CD4-positive, alpha-beta T cell treated with Interferon alpha-2 for 1 hour (primary cell): ENCODE measurements at regions not wholly inside any gene's neighbourhood (a gene's known extent, or its start where the extent isn't known, plus 50 kb on each side); places are given as distances from the start of the nearest gene placed in this dataset.
A peak's percentile ranks its signal among the peaks of the same experiment; 100 is the strongest.
"Not testable (repeated sequence)": the region's sequence is repeated elsewhere in the genome, so short reads cannot be mapped to it uniquely, and the experiment has no call there.

Experiments used
- DNase-seq, 2 donors: peaks; one replicate each; pipeline ENCODE4 v3.0.0-alpha.2; 2020 to 2022

- DNase-seq, result no peak
Observed at GRCh38 chr3:88412346-88412745, 262.6 kb downstream of the C3orf38 start.

DNA sequence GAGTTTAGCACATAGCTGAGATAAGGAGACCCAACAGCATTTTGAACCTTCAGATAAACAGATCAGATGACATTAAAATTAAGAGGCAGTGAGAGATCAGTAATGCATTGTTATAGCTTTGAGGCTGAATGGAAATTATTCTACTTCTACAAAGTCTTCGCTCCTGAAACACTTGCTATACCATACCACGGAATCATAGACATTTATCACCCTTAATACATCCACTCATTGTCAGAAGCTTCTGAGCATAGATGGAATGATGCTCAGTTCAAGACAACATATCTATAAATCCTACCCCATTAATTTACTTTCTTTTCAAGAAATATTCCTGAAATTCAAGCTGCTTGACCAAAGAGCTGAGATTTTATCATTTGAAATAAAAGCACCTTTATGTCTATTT lies 266.7 kb downstream of the C3orf38 start:
- DNase-seq, result no peak

DNA sequence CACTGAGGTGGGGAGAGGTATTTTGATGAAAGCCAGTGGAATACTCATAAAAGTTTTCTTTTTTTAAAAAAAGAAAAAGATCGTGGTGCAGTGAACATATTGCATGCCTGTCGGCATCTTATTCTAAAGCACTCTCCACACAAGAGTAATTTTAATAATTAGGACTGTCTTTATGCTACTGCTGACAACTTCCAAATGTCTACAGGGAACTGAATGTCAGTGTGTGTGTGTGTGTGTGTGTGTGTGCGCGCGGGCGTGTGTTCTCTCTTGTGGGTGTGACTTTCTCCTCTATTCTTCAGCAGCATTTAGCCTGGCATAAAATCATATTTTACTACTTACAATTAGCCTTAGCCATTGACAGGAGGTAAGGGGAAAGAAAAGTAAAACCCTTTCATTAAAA lies 268.5 kb downstream of the C3orf38 start:
- DNase-seq, result no peak

DNA sequence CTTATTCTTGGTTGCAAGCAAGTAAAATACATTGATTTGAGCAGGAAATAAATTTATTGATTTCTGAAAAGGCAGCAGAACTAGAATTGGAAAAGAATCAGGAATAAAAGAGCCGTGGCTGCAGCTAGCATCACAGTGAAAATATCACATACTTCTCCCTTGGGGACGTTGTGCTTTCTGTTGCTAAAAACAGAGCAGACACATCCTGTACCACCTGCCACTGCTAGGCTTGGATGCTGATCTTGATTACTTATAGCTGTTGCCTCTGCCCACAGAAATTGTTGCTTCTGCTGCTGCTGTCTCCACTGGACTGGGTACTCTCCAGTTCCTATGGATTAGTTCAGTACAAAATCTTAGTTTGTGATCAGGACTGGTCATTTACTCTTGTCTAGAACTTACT lies 283.8 kb downstream of the C3orf38 start:
- DNase-seq, result peak in 1 of 2 donors; percentile 21

GRCh38 chr3:88434001-88434400 lies 284.2 kb downstream of the C3orf38 start:
- DNase-seq, result no peak

- no peak for DNase-seq
Observed at GRCh38 chr3:88440701-88441100, 290.9 kb downstream of the C3orf38 start.

GRCh38 chr3:88443066-88443465 lies 293.3 kb downstream of the C3orf38 start:
- DNase-seq, result no peak

- no peak for DNase-seq
Observed at GRCh38 chr3:88444251-88444650, 294.5 kb downstream of the C3orf38 start.

- no peak for DNase-seq
Observed at GRCh38 chr3:88452228-88452627, 302.5 kb downstream of the C3orf38 start.

GRCh38 chr3:88460369-88460768 lies 310.6 kb downstream of the C3orf38 start:
- DNase-seq, result no peak

GRCh38 chr3:88462230-88462629 lies 312.5 kb downstream of the C3orf38 start:
- DNase-seq, result no peak

- DNase-seq, result no peak
Observed at GRCh38 chr3:88467191-88467590, 317.4 kb downstream of the C3orf38 start.

DNA sequence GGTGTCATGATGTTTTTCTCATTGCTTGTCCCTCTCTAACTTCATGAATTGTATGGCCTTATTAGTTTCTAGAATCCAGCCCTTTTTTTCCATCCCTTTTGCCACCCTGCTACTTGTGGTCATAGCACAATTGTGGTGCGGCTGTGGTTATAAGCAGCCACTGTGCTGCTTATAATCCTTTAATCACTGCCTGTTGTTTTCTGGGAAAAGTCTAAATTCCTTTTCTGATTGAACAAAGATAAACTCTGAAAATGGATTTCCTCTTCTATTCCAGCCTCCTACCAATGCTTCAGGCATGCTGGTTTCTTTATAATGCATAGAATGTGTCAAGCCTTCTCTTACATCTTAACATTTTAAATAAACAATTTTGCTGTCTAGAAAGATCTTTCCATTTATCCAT lies 319.5 kb downstream of the C3orf38 start:
- DNase-seq, result no peak

DNA sequence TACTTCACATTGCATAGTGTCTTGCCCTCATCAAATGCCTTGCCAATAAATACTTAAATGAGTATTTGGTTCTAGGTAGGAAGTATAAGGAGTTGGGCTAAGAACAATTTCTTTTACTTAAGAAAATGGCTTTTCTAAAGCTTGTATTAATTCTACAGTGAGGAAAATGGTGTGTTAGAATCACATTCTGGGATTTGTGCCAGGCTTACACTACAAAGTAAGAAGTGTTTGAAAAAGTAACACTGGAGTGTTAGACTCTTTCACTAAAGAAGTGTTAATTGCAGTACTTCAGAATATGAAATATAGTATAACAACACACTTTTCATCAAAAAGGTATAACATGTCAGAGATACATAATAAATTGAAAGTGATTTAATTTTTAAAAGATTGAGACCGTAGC lies 328.7 kb downstream of the C3orf38 start:
- DNase-seq, result no peak

GRCh38 chr3:88480822-88481221 lies 331.1 kb downstream of the C3orf38 start:
- no peak for DNase-seq

GRCh38 chr3:88485001-88485400 lies 335.2 kb downstream of the C3orf38 start:
- DNase-seq, result no peak

DNA sequence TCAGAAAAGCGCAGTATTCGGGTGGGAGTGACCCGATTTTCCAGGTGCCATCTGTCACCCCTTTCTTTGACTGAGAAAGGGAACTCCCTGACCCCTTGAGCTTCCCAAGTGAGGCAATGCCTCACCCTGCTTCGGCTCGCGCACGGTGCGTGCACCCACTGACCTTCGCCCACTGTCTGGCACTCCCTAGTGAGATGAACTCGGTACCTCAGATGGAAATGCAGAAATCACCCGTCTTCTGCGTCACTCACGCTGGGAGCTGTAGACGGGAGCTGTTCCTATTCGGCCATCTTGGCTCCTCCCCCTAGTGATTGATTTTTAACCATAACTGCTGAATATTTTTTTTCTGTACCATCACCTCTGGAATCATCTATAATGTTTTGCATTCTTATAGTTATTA lies 359.1 kb downstream of the C3orf38 start:
- DNase-seq, result not testable (repeated sequence)

GRCh38 chr3:88509582-88509981 lies 359.8 kb downstream of the C3orf38 start:
- no peak for DNase-seq

DNA sequence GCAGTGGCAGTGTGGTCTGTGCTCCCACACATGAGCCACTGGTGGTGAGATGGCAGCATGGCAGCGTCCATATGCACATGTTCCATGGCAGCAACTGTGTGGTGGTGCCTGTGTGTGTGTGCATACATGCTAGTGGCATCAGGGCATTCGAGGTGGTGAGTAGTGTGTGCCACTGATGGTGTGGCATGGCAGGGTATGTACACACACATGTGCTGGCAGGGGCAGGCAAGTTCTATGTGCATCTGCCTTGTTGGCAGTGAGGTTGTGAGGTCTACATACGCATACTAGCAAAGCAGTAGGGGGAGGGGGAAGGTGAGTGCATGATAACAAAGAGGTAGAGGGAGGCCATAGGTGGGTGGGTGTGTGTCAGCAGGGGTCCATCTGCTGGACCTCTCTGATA lies 378.7 kb downstream of the C3orf38 start:
- DNase-seq, result no peak

DNA sequence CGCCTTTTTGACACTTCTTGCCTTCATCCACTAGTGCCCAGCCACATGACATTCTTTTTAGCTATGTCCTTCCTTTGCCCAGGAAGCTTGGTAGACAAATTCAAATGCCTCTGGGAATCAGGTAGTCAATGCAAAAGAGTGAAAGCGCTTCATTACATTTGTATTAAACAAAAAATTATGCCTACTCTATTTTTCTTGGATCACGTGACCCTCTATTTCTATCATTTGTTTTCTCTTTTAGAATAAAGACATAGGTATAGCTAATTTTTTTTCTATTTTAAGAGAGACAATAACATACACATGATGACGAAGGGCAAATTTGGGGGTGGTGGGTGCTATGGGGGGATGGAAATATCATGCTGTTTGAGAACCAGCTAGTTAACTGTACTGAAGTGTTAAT lies 384.8 kb downstream of the C3orf38 start:
- no peak for DNase-seq

GRCh38 chr3:88535563-88535962 lies 385.8 kb downstream of the C3orf38 start:
- no peak for DNase-seq

- no peak for DNase-seq
Observed at GRCh38 chr3:88542916-88543315, 393.2 kb downstream of the C3orf38 start.

- DNase-seq, result no peak
Observed at GRCh38 chr3:88572450-88572849, 422.7 kb downstream of the C3orf38 start.

DNA sequence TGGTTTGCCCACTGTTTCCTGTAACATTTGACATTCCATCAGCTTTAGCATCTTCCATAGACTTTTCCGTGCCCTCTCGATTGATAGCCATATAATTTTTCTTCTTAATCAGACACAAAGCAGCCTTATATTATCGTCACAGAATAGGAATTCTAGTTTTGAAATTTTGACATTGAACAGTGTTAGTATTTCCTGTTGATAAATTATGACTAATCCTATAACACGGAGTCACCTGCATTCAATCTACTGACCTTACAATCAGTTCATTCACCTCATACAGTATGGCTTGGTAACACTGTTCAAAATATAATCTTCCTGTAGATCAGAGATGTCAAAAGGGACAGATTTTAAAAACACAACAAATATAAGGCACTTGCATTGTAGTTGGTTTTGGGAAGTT lies 423.7 kb downstream of the C3orf38 start:
- no peak for DNase-seq

DNA sequence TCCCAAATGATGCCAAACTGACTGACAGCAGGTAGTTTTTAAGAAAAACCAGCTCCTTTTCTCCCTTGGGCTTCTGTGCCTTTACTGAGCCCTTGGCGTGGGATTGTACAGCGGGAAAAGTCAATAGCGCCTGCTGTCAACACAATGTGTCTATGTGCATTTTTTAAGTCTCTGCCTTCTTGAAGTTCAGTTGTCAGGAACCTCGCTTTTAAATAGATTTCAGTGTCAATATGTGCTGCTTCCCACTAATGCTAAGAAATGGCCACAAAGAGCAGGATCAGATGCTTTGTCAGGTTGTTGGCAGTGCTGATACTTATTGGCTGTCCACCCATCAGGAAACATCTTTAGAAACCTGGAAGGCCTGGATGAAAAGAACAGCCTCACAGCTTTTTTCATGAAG lies 424.4 kb downstream of the C3orf38 start:
- DNase-seq, result no peak

DNA sequence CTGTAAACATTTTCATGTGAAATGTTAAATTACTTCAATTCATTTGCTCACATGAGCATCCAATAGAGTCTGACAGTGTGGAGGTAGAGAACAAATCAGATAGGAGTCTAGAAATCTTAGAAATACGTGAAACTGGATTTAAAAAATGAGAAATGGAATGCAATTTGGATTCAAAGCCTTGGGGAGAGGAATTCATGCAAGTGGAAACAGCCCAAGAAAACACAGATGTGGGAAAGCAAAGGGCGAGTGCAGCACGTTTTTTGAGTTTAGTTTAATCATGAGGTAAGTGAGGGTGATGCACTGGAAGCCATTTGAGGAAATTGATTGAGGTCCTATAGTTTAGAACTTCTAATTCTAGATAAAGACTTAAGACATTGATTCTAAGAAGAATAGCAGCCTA lies 434.7 kb downstream of the C3orf38 start:
- no peak for DNase-seq
